ENCODE measurements at regions not wholly inside any gene's neighbourhood (a gene's known extent, or its start where the extent isn't known, plus 50 kb on each side); places are given as distances from the start of the nearest gene placed in this dataset.

DNA sequence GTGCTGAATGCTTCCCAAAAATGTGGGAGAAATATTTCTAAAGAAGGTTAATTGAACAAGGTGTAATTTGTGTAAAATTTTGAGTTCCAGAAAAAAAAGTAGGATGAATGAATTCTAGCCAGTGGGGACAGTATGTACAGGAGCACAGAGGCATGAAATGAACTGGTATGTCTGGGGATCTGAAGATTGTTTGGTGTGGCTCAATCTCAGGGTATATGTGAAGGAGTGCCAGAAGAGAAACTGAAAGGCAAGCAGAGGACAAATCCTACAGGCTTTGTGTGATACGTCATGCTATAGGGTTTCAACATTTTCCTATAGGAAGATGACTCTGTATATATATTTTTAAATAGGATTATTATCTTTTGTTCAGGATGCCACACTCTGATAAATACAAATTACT is 126.9 kb downstream of the FAM181B start:
- H2BK5ac ChIP-seq (ENCODE audit: insufficient read length, low read length) = no peak overlapping the region
- H2BK120ac ChIP-seq (ENCODE audit: low read depth, low read length, poor library complexity, severe bottlenecking) = no peak overlapping the region
- H4K5ac ChIP-seq (ENCODE audit: insufficient read length, low read depth, low read length) = no peak overlapping the region
- H3K27me3 ChIP-seq (ENCODE audit: insufficient read depth, low read length) = no peaks in the 10 kb centered on the region
- 0 out of 4 replicates have a peak, but pooled peaks cover 0 to 3% of the 10 kb centered on the region in 2 experiments for H3K4me1 Mint-ChIP-seq
- H3K4me1 ChIP-seq (ENCODE audit: insufficient read depth, low read length) = no peaks in the 10 kb centered on the region
- H3K23me2 ChIP-seq (ENCODE audit: insufficient read length, low read depth, low read length, poor library complexity, severe bottlenecking) = no peaks in the 10 kb centered on the region
- no peak overlapping the region for H3K4me2 ChIP-seq (ENCODE audit: insufficient read depth, insufficient read length, low read length)
- H3K18ac ChIP-seq (ENCODE audit: insufficient read length, low read depth, low read length) = no peak overlapping the region
- H4K91ac ChIP-seq (ENCODE audit: insufficient read length, low read depth, low read length) = no peak overlapping the region
- H3K79me1 ChIP-seq (ENCODE audit: insufficient read depth, low read depth, low read length, poor library complexity, severe bottlenecking) = no peaks in the 10 kb centered on the region
- no peaks in the 10 kb centered on the region for H3K36me3 Mint-ChIP-seq (ENCODE audit: insufficient read depth in 1 of 3, low read depth in 3 of 3)
- no peaks in the 10 kb centered on the region for H3K9me3 Mint-ChIP-seq
- no peak overlapping the region for H3K9ac ChIP-seq (ENCODE audit: extremely low read depth, insufficient read length, low read length)
- H3K9me3 ChIP-seq (ENCODE audit: control insufficient read depth, low read depth, low read length) = no peaks in the 10 kb centered on the region
- TF ChIP-seq, protein P1, sequence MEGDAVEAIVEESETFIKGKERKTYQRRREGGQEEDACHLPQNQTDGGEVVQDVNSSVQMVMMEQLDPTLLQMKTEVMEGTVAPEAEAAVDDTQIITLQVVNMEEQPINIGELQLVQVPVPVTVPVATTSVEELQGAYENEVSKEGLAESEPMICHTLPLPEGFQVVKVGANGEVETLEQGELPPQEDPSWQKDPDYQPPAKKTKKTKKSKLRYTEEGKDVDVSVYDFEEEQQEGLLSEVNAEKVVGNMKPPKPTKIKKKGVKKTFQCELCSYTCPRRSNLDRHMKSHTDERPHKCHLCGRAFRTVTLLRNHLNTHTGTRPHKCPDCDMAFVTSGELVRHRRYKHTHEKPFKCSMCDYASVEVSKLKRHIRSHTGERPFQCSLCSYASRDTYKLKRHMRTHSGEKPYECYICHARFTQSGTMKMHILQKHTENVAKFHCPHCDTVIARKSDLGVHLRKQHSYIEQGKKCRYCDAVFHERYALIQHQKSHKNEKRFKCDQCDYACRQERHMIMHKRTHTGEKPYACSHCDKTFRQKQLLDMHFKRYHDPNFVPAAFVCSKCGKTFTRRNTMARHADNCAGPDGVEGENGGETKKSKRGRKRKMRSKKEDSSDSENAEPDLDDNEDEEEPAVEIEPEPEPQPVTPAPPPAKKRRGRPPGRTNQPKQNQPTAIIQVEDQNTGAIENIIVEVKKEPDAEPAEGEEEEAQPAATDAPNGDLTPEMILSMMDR (conservative IDR thresholded peaks at IDR 0.05) = no peak
- no peaks in the 10 kb centered on the region for H3K79me2 ChIP-seq (ENCODE audit: insufficient read depth, low read length)
- H2AFZ ChIP-seq (ENCODE audit: low read length) = no peak overlapping the region
- H3T11ph ChIP-seq (ENCODE audit: low read length) = no peak overlapping the region
- no peak overlapping the region for H2BK15ac ChIP-seq (ENCODE audit: low read depth, low read length)
- no peaks in the 10 kb centered on the region for H4K20me1 ChIP-seq (ENCODE audit: control insufficient read depth, insufficient read depth, insufficient read length)
- H2BK12ac ChIP-seq (ENCODE audit: insufficient read length, low read depth, low read length) = no peak overlapping the region
- WGBS (ENCODE audit: extremely low coverage, insufficient read length, low lambda C conversion rate) = no CpG with 5 or more reads among the region's 1 CpG
- no peak for DNase-seq
- H3K4me3 Mint-ChIP-seq = no peak overlapping the region
- H3K56ac ChIP-seq (ENCODE audit: insufficient read length, low read depth, low read length) = no peak overlapping the region
- no peak overlapping the region for H3K27ac ChIP-seq (ENCODE audit: insufficient read length, low read depth, low read length)
- no peak overlapping the region for H3K14ac ChIP-seq (ENCODE audit: insufficient read depth, low read length)
- no peak overlapping the region for H3K23ac ChIP-seq (ENCODE audit: insufficient read length, low read depth, low read length)
- H3K27me3 Mint-ChIP-seq (ENCODE audit: low read depth) = no peaks in the 10 kb centered on the region; the same call in 1 of the 2 replicates
- no peak overlapping the region for H2AK5ac ChIP-seq (ENCODE audit: insufficient read length, low read length)
- H4K8ac ChIP-seq (replicated peaks; ENCODE audit: insufficient read length, low read depth, low read length) = no peak overlapping the region
- H2BK20ac ChIP-seq (ENCODE audit: low read depth, low read length, poor library complexity, severe bottlenecking) = no peak overlapping the region
- no peak overlapping the region for H3K4ac ChIP-seq (ENCODE audit: low read depth, low read length)
- H3K27ac Mint-ChIP-seq = no peak overlapping the region

All from H9 (cell line).